GM12878 (cell line): ENCODE measurements at regions not wholly inside any gene's neighbourhood (a gene's known extent, or its start where the extent isn't known, plus 50 kb on each side); places are given as distances from the start of the nearest gene placed in this dataset.

Source experiments
- ATAC-seq: fragments of 200-7000 bp; cut with Tn5 transposase; 3 replicates; pipeline ENCODE4 v1.9.1; 2020; ENCODE audit warnings: mild to moderate bottlenecking, moderate library complexity
- BruUV-seq: library from RNA; stranded (reverse); fragments of 400-500 nt; replicated peaks from 2 replicates; lab custom pipeline; 2021; lab: Mats Ljungman, UMichigan
- CTCF ChIA-PET: fragments of 300-600 bp; sonication (Branson Sonifier 250); formaldehyde crosslinking; extraction: SDS; loops from one replicate; lab custom pipeline; 2021; ENCODE audit warnings: inconsistent platforms; lab: Yijun Ruan, JAX
- POLR2A ChIA-PET: fragments of 350-600 bp; formaldehyde crosslinking; extraction: SDS; loops from one replicate; lab custom pipeline; 2021; ENCODE audit warnings: inconsistent platforms; lab: Charles Lee
- RAD21 ChIA-PET: fragments of 300-600 bp; sonication (Branson Sonifier 250); formaldehyde crosslinking; loops from one replicate; lab custom pipeline; 2023; ENCODE audit warnings: antibody characterized with exemption; ENCODE audit not compliant: unreplicated experiment; lab: Charles Lee
- SMC1A ChIA-PET: fragments of 300-600 bp; sonication (Branson Sonifier 250); formaldehyde crosslinking; loops from one replicate; lab custom pipeline; 2023; ENCODE audit not compliant: unreplicated experiment, uncharacterized antibody; lab: Charles Lee
- DNase-seq: peaks from one replicate; pipeline ENCODE4 v3.0.0-alpha.2; 2011; ENCODE audit warnings: low read depth, low spot score
- FAIRE-seq: peaks from 3 replicates; lab custom pipeline; 2011; peaks lifted over from hg19 to GRCh38; lab: Jason Lieb, UNC
- H2AFZ ChIP-seq: 2 replicates; pipeline ENCODE4 v1.6.0; 2011; ENCODE audit warnings: low read depth, low read length, control low read depth; ENCODE audit not compliant: control insufficient read depth
- H3K27ac ChIP-seq: 2 replicates; pipeline ENCODE4 v1.5.1; 2011; ENCODE audit warnings: control low read depth; ENCODE audit not compliant: control insufficient read depth, insufficient read depth
- H3K27me3 ChIP-seq, 2 experiments: replicated peaks in 1 of 2; 2 replicates each; pipeline versions ENCODE4 v1.6.0 to v1.6.1; 2011; ENCODE audit warnings: low read length in 1 of 2; ENCODE audit not compliant: control insufficient read depth in 2 of 2, insufficient read depth in 2 of 2
- H3K36me3 ChIP-seq, 2 experiments: 2 replicates each; pipeline ENCODE4 v1.5.1; 2011; ENCODE audit warnings: low read length in 1 of 2; ENCODE audit not compliant: control insufficient read depth in 2 of 2, insufficient read depth in 2 of 2
- H3K4me1 ChIP-seq: 2 replicates; pipeline ENCODE4 v1.6.1; 2011; ENCODE audit warnings: mild to moderate bottlenecking, low read length, moderate library complexity, mixed read lengths; ENCODE audit not compliant: control insufficient read depth, insufficient read depth
- H3K4me2 ChIP-seq: 2 replicates; pipeline ENCODE4 v1.6.0; 2011; ENCODE audit warnings: control low read depth; ENCODE audit not compliant: control insufficient read depth, insufficient read depth
- H3K4me3 ChIP-seq: fragments of 200-600 bp; sonication (generic); 2 replicates; pipeline ENCODE4 v1.5.1; 2016
- H3K79me2 ChIP-seq: 2 replicates; pipeline ENCODE4 v1.6.0; 2011; ENCODE audit warnings: low read length; ENCODE audit not compliant: control insufficient read depth, insufficient read depth
- H3K9ac ChIP-seq: 2 replicates; pipeline ENCODE4 v1.8.0; 2011; ENCODE audit warnings: low read length, control low read depth, mixed read lengths; ENCODE audit not compliant: control insufficient read depth, insufficient read depth
- H3K9me3 ChIP-seq: replicated peaks from 3 replicates; pipeline ENCODE4 v1.5.1; 2011; ENCODE audit warnings: mild to moderate bottlenecking, low read length; ENCODE audit not compliant: control insufficient read depth, insufficient read depth
- H4K20me1 ChIP-seq: 2 replicates; pipeline ENCODE4 v1.6.0; 2011; ENCODE audit not compliant: control insufficient read depth, insufficient read depth
- ASH2L ChIP-seq: fragments of 300-600, 200-600 bp; sonication (generic); IDR thresholded peaks from 2 replicates; pipeline ENCODE4 v1.6.1; 2017; ENCODE audit warnings: low read depth, mild to moderate bottlenecking, borderline replicate concordance
- HDAC2 ChIP-seq: fragments of 200-600 bp; sonication (generic); IDR thresholded peaks from 2 replicates; pipeline ENCODE4 v1.6.1; 2017
- NRF1 ChIP-seq: conservative IDR thresholded peaks from 2 replicates; pipeline ENCODE4 v1.6.1; 2011; ENCODE audit warnings: mild to moderate bottlenecking, low read depth, low read length, improper control_type of control experiment
- PAX8 ChIP-seq: fragments of 450-650 bp; IDR thresholded peaks from 2 replicates; pipeline ENCODE4 v1.6.1; 2017; ENCODE audit warnings: mild to moderate bottlenecking, moderate library complexity
- RUNX3 ChIP-seq: IDR thresholded peaks from 2 replicates; pipeline ENCODE4 v1.6.1; 2012; ENCODE audit warnings: low read length, inconsistent platforms
- SMC3 ChIP-seq: IDR thresholded peaks from 2 replicates; pipeline ENCODE4 v1.6.1; 2011; ENCODE audit warnings: low read length, improper control_type of control experiment, borderline replicate concordance
- TAF1 ChIP-seq: IDR thresholded peaks from 2 replicates; pipeline ENCODE4 v1.6.1; 2011; ENCODE audit warnings: mild to moderate bottlenecking, low read depth, low read length, borderline replicate concordance
- ZSCAN29 ChIP-seq: fragments of 450-650 bp; IDR thresholded peaks from 2 replicates; pipeline ENCODE4 v1.6.1; 2017; ENCODE audit warnings: mild to moderate bottlenecking, moderate library complexity
- WGBS: methylation state at CpG from one replicate; pipeline ENCODE4 v1.1.6; 2016; ENCODE audit warnings: low lambda C conversion rate; ENCODE audit not compliant: insufficient replicate concordance, insufficient coverage; ENCODE audit errors: missing lambda C conversion rate; 5-methylcytosine and 5-hydroxymethylcytosine counted together
- in situ Hi-C: fragments of 300-500 bp; cut with MboI; formaldehyde crosslinking; loops from 9 replicates; pipeline ENCODE4 v1.14.3; 2018; ENCODE audit warnings: mixed read lengths
- intact Hi-C: fragments of 100-400 bp; cut with micrococcal nuclease; formaldehyde crosslinking; loops from one replicate; pipeline ENCODE4 v1.14.2; 2022; ENCODE audit not compliant: unreplicated experiment
- TF ChIP-seq, protein P1 (sequence below): IDR thresholded peaks from 2 replicates; pipeline ENCODE4 v1.6.1; 2012; ENCODE audit warnings: low read depth, low read length, improper control_type of control experiment
- TF ChIP-seq, protein P2 (sequence below): IDR thresholded peaks from 2 replicates; pipeline ENCODE4 v1.6.1; 2011; ENCODE audit warnings: low read depth, low read length, improper control_type of control experiment, borderline replicate concordance

DNA sequence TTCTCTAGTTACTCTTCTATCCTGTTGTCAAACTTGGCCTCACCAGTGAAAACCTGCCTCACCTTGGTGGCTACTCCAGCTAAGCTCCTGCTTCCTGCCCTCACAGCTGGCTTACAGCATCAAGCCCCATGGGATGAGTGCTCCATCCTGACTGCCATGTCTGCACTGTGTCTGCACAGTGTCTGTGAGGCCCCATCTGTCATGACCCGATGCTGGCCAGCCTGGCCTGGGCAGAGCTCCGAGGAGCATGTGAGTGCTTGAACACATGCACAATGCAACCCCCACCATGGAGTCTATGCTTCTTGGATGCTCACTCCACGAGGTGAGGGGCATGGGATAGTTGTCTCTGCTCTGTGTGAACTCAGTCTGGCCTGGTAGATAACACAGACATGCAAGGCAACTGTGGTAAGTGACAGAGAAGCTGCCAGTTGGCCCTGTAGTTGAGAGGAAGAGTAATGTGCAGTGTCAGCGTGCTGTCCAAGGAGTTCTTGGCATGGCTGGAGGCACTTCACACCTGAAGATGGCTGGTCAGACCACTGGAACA is 207.1 kb upstream of the ZNF32 start:
- TF ChIP-seq SMC3 (no peak), TAF1 (no peak), RUNX3 (no peak), ZSCAN29 (no peak), HDAC2 (no peak), ASH2L (no peak), NRF1 (no peak), PAX8 (no peak)
- TF ChIP-seq, protein P1, sequence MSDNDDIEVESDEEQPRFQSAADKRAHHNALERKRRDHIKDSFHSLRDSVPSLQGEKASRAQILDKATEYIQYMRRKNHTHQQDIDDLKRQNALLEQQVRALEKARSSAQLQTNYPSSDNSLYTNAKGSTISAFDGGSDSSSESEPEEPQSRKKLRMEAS = no peak
- TF ChIP-seq, protein P2, sequence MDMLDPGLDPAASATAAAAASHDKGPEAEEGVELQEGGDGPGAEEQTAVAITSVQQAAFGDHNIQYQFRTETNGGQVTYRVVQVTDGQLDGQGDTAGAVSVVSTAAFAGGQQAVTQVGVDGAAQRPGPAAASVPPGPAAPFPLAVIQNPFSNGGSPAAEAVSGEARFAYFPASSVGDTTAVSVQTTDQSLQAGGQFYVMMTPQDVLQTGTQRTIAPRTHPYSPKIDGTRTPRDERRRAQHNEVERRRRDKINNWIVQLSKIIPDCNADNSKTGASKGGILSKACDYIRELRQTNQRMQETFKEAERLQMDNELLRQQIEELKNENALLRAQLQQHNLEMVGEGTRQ = no peak
- H3K27me3 ChIP-seq = no peaks in the 10 kb centered on the region
- FAIRE-seq = no peak
- WGBS = 17% methylated on average over 4 of the region's 4 CpGs
- H3K9ac ChIP-seq = no peak overlapping the region
- CTCF ChIA-PET = no interaction called here
- H3K36me3 ChIP-seq = no peaks in the 10 kb centered on the region
- POLR2A ChIA-PET = no interaction called here
- no peaks in the 10 kb centered on the region for H3K9me3 ChIP-seq
- H3K79me2 ChIP-seq = no peaks in the 10 kb centered on the region
- no peak overlapping the region for H2AFZ ChIP-seq
- no TSS peak for BruUV-seq
- ATAC-seq = no peak
- no peaks in the 10 kb centered on the region for H3K4me1 ChIP-seq
- SMC1A ChIA-PET = no interaction called here
- no peak for DNase-seq
- in situ Hi-C loops = loop anchor here (25.0 kb wide), 2 partner anchors 93 to 368 kb away; no protein-coding TSS in a partner anchor
- no peak overlapping the region for H3K27ac ChIP-seq
- RAD21 ChIA-PET = no interaction called here
- H4K20me1 ChIP-seq = no peaks in the 10 kb centered on the region
- no peak overlapping the region for H3K4me3 ChIP-seq
- intact Hi-C loops = no loop called here
- no peak overlapping the region for H3K4me2 ChIP-seq
